ENCODE measurements at regions not wholly inside any gene's neighbourhood (a gene's known extent, or its start where the extent isn't known, plus 50 kb on each side); places are given as distances from the start of the nearest gene placed in this dataset.

- TF ChIP-seq, protein P1, sequence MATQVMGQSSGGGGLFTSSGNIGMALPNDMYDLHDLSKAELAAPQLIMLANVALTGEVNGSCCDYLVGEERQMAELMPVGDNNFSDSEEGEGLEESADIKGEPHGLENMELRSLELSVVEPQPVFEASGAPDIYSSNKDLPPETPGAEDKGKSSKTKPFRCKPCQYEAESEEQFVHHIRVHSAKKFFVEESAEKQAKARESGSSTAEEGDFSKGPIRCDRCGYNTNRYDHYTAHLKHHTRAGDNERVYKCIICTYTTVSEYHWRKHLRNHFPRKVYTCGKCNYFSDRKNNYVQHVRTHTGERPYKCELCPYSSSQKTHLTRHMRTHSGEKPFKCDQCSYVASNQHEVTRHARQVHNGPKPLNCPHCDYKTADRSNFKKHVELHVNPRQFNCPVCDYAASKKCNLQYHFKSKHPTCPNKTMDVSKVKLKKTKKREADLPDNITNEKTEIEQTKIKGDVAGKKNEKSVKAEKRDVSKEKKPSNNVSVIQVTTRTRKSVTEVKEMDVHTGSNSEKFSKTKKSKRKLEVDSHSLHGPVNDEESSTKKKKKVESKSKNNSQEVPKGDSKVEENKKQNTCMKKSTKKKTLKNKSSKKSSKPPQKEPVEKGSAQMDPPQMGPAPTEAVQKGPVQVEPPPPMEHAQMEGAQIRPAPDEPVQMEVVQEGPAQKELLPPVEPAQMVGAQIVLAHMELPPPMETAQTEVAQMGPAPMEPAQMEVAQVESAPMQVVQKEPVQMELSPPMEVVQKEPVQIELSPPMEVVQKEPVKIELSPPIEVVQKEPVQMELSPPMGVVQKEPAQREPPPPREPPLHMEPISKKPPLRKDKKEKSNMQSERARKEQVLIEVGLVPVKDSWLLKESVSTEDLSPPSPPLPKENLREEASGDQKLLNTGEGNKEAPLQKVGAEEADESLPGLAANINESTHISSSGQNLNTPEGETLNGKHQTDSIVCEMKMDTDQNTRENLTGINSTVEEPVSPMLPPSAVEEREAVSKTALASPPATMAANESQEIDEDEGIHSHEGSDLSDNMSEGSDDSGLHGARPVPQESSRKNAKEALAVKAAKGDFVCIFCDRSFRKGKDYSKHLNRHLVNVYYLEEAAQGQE (IDR thresholded peaks at IDR 0.05), result no peak
- no peak for TF ChIP-seq RAD21 (IDR thresholded peaks at IDR 0.05)
These were observed 535.4 kb upstream of the MKI67 start (continued) for GRCh38 chr10:128661404-128662197.

DNA sequence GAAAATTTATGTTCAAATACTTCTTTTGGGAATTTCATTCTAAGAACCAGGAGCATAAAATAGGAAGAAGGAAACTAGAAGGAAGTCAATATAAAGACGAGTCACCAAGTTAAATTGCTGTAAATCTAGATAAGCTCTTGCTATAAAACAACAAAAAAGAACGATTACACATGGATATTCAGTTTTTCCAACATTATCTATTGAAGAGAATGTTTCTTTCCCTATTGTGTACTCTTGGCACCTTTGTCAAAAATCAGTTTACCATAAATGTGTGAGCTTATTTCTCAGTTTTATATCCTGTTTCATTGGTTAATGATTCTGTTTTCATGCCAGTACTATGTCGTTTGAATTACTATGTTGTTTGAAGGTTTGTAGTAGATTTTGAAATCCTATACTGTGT lies 536.3 kb upstream of the MKI67 start:
- no peak overlapping the region for H3K27ac ChIP-seq (ENCODE audit: low read depth in 1 of 2, low read length in 2 of 2)
- H3K9me3 ChIP-seq (ENCODE audit: control insufficient read depth in 4 of 4, low read length in 3 of 4), result peaks cover 0 to 7% (median 0%) of the 10 kb centered on the region in 4 donors
- H3K27me3 ChIP-seq (ENCODE audit: control insufficient read depth in 4 of 4, insufficient read depth in 4 of 4, low read length in 3 of 4), result peaks cover 0 to 2% (median 0%) of the 10 kb centered on the region in 4 donors
- no peak for DNase-seq (ENCODE audit: low spot score)
- 47% methylated on average over 3 of the region's 3 CpGs for WGBS
- H3K9ac ChIP-seq (ENCODE audit: low read depth in 1 of 2, low read length in 2 of 2), result no peak overlapping the region
- H3K4me1 ChIP-seq (ENCODE audit: control insufficient read depth in 4 of 4, insufficient read depth in 4 of 4, low read length in 3 of 4), result no peaks in the 10 kb centered on the region
- H3K36me3 ChIP-seq (ENCODE audit: control insufficient read depth in 4 of 4, insufficient read depth in 3 of 4, low read depth in 1 of 4, low read length in 3 of 4), result no peaks in the 10 kb centered on the region
- H3K4me3 ChIP-seq (ENCODE audit: low read depth in 1 of 3, low read length in 3 of 3), result no peak overlapping the region
- TF ChIP-seq, protein P1 (IDR thresholded peaks at IDR 0.05), result no peak
- TF ChIP-seq, protein P2, sequence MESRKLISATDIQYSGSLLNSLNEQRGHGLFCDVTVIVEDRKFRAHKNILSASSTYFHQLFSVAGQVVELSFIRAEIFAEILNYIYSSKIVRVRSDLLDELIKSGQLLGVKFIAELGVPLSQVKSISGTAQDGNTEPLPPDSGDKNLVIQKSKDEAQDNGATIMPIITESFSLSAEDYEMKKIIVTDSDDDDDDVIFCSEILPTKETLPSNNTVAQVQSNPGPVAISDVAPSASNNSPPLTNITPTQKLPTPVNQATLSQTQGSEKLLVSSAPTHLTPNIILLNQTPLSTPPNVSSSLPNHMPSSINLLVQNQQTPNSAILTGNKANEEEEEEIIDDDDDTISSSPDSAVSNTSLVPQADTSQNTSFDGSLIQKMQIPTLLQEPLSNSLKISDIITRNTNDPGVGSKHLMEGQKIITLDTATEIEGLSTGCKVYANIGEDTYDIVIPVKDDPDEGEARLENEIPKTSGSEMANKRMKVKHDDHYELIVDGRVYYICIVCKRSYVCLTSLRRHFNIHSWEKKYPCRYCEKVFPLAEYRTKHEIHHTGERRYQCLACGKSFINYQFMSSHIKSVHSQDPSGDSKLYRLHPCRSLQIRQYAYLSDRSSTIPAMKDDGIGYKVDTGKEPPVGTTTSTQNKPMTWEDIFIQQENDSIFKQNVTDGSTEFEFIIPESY (IDR thresholded peaks at IDR 0.05), result no peak
- TF ChIP-seq ATF3 (IDR thresholded peaks at IDR 0.05), result no peak
- TF ChIP-seq FOXA2 (IDR thresholded peaks at IDR 0.05), result no peak
- TF ChIP-seq SP1 (IDR thresholded peaks at IDR 0.05), result no peak
- TF ChIP-seq HNF4G (IDR thresholded peaks at IDR 0.05), result no peak
- no peak for TF ChIP-seq JUND (IDR thresholded peaks at IDR 0.05)

GRCh38 chr10:128664729-128665128 lies 538.5 kb upstream of the MKI67 start:
- Histone ChIP-seq H3K9me3 (ENCODE audit: control insufficient read depth in 4 of 4, low read length in 3 of 4) (peaks cover 0 to 7% (median 0%) of the 10 kb centered on the region in 4 donors), H3K27ac (ENCODE audit: low read depth in 1 of 2, low read length in 2 of 2) (no peak overlapping the region), H3K4me3 (ENCODE audit: low read depth in 1 of 3, low read length in 3 of 3) (no peak overlapping the region), H3K36me3 (ENCODE audit: control insufficient read depth in 4 of 4, insufficient read depth in 3 of 4, low read depth in 1 of 4, low read length in 3 of 4) (no peaks in the 10 kb centered on the region), H3K27me3 (ENCODE audit: control insufficient read depth in 4 of 4, insufficient read depth in 4 of 4, low read length in 3 of 4) (peaks cover 0 to 2% (median 0%) of the 10 kb centered on the region in 4 donors), H3K9ac (ENCODE audit: low read depth in 1 of 2, low read length in 2 of 2) (no peak overlapping the region), H3K4me1 (ENCODE audit: control insufficient read depth in 4 of 4, insufficient read depth in 4 of 4, low read length in 3 of 4) (no peaks in the 10 kb centered on the region)
- WGBS, result 66% methylated on average over 3 of the region's 3 CpGs
- no peak for DNase-seq (ENCODE audit: low spot score)
- TF ChIP-seq GABPA (IDR thresholded peaks at IDR 0.05 in 1 of 2, conservative IDR thresholded peaks at IDR 0.05 in 1 of 2), result no peak
- TF ChIP-seq, protein P1 (IDR thresholded peaks at IDR 0.05), result no peak
- TF ChIP-seq YY1 (IDR thresholded peaks at IDR 0.05), result no peak

All from liver (tissue), 7 donors.